HL-60 (cell line): ENCODE measurements at regions not wholly inside any gene's neighbourhood (a gene's known extent, or its start where the extent isn't known, plus 50 kb on each side); places are given as distances from the start of the nearest gene placed in this dataset.

Source experiments
- DNase-seq, 2 experiments: peaks; one replicate each; pipeline ENCODE4 v3.0.0-alpha.2; 2010 to 2020; ENCODE audit warnings: low read depth in 1 of 2, low spot score in 1 of 2
- H3K27ac ChIP-seq: fragments of 250-450 bp; sonication (Bioruptor Pico); replicated peaks from 2 replicates; pipeline ENCODE4 v1.5.1; 2020; ENCODE audit warnings: mild to moderate bottlenecking, moderate library complexity
- H3K27me3 ChIP-seq: fragments of 250-450 bp; sonication (Bioruptor Pico); 2 replicates; pipeline ENCODE4 v1.5.1; 2021; ENCODE audit warnings: mild to moderate bottlenecking, moderate library complexity; ENCODE audit not compliant: insufficient read depth, poor library complexity, severe bottlenecking
- H3K4me3 ChIP-seq: replicated peaks from 2 replicates; pipeline ENCODE4 v1.5.1; 2011; ENCODE audit warnings: mild to moderate bottlenecking, control low read depth, low read length; ENCODE audit not compliant: insufficient read depth
- GABPA ChIP-seq: IDR thresholded peaks from 2 replicates; pipeline ENCODE4 v1.6.1; 2012; ENCODE audit warnings: low read depth
- POLR2AphosphoS5 ChIP-seq: IDR thresholded peaks from 2 replicates; pipeline ENCODE4 v1.6.1; 2012; ENCODE audit warnings: low read depth
- SPI1 ChIP-seq: IDR thresholded peaks from 2 replicates; pipeline ENCODE4 v1.6.1; 2012; ENCODE audit warnings: low read depth, mild to moderate bottlenecking, borderline replicate concordance
- TF ChIP-seq, protein P1 (sequence below): IDR thresholded peaks from one replicate; pipeline ENCODE4 v1.5.1; 2011; ENCODE audit warnings: low read length, control low read depth, inconsistent platforms; ENCODE audit not compliant: insufficient read depth
- TF ChIP-seq, protein P2 (sequence below): IDR thresholded peaks from 2 replicates; pipeline ENCODE4 v1.6.1; 2012; ENCODE audit warnings: low read depth; ENCODE audit not compliant: insufficient replicate concordance

DNA sequence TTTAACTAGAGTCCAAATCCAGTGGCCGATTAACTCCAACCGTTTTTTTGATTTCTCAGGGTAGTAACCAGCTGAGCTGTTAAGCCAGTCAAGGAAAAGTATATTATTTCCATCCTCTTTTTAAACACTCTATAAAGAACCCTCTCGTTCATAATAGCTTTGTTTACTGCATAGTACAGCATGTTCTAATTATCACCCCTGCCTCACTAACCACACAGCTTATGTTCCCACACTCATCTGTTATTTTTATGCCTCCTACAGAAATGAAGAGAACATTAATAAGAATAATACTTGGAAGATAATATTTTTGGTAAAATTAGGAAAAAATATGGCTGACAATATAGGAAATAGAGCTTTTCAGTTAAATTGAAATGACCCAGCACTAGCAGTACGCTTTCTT, 2132.8 kb upstream of the CELF4 start:
- TF ChIP-seq POLR2AphosphoS5 (no peak), GABPA (no peak), SPI1 (no peak)
- TF ChIP-seq, protein P1, sequence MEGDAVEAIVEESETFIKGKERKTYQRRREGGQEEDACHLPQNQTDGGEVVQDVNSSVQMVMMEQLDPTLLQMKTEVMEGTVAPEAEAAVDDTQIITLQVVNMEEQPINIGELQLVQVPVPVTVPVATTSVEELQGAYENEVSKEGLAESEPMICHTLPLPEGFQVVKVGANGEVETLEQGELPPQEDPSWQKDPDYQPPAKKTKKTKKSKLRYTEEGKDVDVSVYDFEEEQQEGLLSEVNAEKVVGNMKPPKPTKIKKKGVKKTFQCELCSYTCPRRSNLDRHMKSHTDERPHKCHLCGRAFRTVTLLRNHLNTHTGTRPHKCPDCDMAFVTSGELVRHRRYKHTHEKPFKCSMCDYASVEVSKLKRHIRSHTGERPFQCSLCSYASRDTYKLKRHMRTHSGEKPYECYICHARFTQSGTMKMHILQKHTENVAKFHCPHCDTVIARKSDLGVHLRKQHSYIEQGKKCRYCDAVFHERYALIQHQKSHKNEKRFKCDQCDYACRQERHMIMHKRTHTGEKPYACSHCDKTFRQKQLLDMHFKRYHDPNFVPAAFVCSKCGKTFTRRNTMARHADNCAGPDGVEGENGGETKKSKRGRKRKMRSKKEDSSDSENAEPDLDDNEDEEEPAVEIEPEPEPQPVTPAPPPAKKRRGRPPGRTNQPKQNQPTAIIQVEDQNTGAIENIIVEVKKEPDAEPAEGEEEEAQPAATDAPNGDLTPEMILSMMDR = no peak
- TF ChIP-seq, protein P2, sequence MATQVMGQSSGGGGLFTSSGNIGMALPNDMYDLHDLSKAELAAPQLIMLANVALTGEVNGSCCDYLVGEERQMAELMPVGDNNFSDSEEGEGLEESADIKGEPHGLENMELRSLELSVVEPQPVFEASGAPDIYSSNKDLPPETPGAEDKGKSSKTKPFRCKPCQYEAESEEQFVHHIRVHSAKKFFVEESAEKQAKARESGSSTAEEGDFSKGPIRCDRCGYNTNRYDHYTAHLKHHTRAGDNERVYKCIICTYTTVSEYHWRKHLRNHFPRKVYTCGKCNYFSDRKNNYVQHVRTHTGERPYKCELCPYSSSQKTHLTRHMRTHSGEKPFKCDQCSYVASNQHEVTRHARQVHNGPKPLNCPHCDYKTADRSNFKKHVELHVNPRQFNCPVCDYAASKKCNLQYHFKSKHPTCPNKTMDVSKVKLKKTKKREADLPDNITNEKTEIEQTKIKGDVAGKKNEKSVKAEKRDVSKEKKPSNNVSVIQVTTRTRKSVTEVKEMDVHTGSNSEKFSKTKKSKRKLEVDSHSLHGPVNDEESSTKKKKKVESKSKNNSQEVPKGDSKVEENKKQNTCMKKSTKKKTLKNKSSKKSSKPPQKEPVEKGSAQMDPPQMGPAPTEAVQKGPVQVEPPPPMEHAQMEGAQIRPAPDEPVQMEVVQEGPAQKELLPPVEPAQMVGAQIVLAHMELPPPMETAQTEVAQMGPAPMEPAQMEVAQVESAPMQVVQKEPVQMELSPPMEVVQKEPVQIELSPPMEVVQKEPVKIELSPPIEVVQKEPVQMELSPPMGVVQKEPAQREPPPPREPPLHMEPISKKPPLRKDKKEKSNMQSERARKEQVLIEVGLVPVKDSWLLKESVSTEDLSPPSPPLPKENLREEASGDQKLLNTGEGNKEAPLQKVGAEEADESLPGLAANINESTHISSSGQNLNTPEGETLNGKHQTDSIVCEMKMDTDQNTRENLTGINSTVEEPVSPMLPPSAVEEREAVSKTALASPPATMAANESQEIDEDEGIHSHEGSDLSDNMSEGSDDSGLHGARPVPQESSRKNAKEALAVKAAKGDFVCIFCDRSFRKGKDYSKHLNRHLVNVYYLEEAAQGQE = no peak
- no peak overlapping the region for H3K27ac ChIP-seq
- H3K4me3 ChIP-seq = no peak overlapping the region
- no peaks in the 10 kb centered on the region for H3K27me3 ChIP-seq
- no peak for DNase-seq

DNA sequence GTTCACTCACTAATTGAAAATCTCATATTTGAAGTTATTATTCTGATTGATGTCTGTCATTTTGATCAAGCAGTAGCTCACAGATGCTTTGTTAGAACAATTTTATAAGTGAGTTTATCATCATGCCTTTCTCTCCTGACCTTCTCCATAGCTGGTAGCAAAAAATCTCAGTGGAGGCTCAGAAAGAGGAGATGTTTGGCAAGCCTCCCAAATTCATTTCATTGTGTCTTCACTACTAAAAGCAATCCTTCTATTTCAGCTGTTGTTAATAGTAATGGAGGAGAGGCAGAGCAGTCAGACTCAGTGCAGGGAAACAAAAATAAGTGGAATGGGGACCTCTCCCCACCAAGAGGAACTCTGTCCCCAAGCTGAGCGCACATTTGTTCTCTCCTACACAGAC, 2127.8 kb upstream of the CELF4 start:
- no peaks in the 10 kb centered on the region for H3K27me3 ChIP-seq
- no peak for DNase-seq
- TF ChIP-seq, protein P1 = no peak
- TF ChIP-seq GABPA = no peak
- no peak for TF ChIP-seq POLR2AphosphoS5
- TF ChIP-seq SPI1 = no peak
- H3K27ac ChIP-seq = no peak overlapping the region
- no peak overlapping the region for H3K4me3 ChIP-seq

DNA sequence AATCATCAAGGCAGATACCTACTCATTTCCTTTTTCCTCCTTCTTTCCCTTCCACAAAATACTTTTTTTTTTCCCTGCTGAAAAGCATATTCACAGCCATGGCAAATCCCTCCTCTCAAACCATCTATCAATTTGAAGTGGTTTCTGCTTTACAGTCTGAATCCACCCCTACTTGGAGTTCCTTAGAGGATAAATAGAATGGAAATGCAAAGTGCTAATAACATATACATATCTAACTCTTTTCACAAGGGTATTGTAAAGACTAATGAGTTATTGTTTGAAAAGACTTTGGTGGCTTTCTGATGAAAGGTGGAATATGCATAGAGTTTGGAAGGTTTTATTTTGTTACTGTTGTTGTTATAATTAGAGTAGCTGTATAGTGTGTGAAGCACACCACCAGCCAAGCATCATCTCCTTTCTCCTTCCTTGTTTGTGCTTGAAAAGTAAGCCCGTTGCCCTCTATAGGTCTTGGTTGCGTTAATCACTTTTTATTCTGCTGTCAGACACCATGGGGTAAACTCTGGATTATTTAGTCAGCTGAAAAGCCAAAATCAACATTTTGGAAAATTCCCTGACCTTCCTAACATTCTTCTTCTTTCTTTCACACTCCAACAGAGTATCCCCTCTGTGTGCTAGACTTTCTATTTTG, 2126.9 kb upstream of the CELF4 start:
- Histone ChIP-seq H3K4me3 (no peak overlapping the region), H3K27ac (no peak overlapping the region), H3K27me3 (no peaks in the 10 kb centered on the region)
- DNase-seq = no peak
- TF ChIP-seq, protein P1 = no peak
- TF ChIP-seq, protein P2 = no peak
- TF ChIP-seq POLR2AphosphoS5 (no peak), GABPA (no peak), SPI1 (no peak)
